ENCODE measurements at regions not wholly inside any gene's neighbourhood (a gene's known extent, or its start where the extent isn't known, plus 50 kb on each side); places are given as distances from the start of the nearest gene placed in this dataset.

- H3K27ac Mint-ChIP-seq (ENCODE audit: unreplicated experiment) = no peak overlapping the region
- DNase-seq (ENCODE audit: low spot score) = no peak
- no peaks in the 10 kb centered on the region for H3K4me1 Mint-ChIP-seq (ENCODE audit: unreplicated experiment)
- no peak for TF ChIP-seq CTCF (IDR thresholded peaks at IDR 0.05; ENCODE audit: unreplicated experiment)
- no peaks in the 10 kb centered on the region for H3K9me3 Mint-ChIP-seq (ENCODE audit: unreplicated experiment)
- no peak overlapping the region for H3K4me3 Mint-ChIP-seq (ENCODE audit: unreplicated experiment)
- H3K36me3 Mint-ChIP-seq (ENCODE audit: low read depth, unreplicated experiment) = no peaks in the 10 kb centered on the region
- no peaks in the 10 kb centered on the region for H3K27me3 Mint-ChIP-seq (ENCODE audit: unreplicated experiment)
Observed at GRCh38 chr3:83048556-83048955, 1287.1 kb upstream of the GBE1 start.

GRCh38 chr3:83039422-83039821, 1278.0 kb upstream of the GBE1 start:
- no peaks in the 10 kb centered on the region for H3K9me3 Mint-ChIP-seq (ENCODE audit: unreplicated experiment)
- no peak overlapping the region for H3K4me3 Mint-ChIP-seq (ENCODE audit: unreplicated experiment)
- H3K27ac Mint-ChIP-seq (ENCODE audit: unreplicated experiment) = no peak overlapping the region
- no peak for DNase-seq (ENCODE audit: low spot score)
- no peaks in the 10 kb centered on the region for H3K4me1 Mint-ChIP-seq (ENCODE audit: unreplicated experiment)
- H3K27me3 Mint-ChIP-seq (ENCODE audit: unreplicated experiment) = no peaks in the 10 kb centered on the region
- no peaks in the 10 kb centered on the region for H3K36me3 Mint-ChIP-seq (ENCODE audit: low read depth, unreplicated experiment)
- TF ChIP-seq CTCF (IDR thresholded peaks at IDR 0.05; ENCODE audit: unreplicated experiment) = no peak

- H3K4me3 Mint-ChIP-seq (ENCODE audit: unreplicated experiment) = no peak overlapping the region
- no peak overlapping the region for H3K27ac Mint-ChIP-seq (ENCODE audit: unreplicated experiment)
- H3K27me3 Mint-ChIP-seq (ENCODE audit: unreplicated experiment) = no peaks in the 10 kb centered on the region
- H3K9me3 Mint-ChIP-seq (ENCODE audit: unreplicated experiment) = no peaks in the 10 kb centered on the region
- no peaks in the 10 kb centered on the region for H3K36me3 Mint-ChIP-seq (ENCODE audit: low read depth, unreplicated experiment)
- no peaks in the 10 kb centered on the region for H3K4me1 Mint-ChIP-seq (ENCODE audit: unreplicated experiment)
- DNase-seq (ENCODE audit: low spot score) = no peak
- no peak for TF ChIP-seq CTCF (IDR thresholded peaks at IDR 0.05; ENCODE audit: unreplicated experiment)
Observed at GRCh38 chr3:83035704-83036010, 1274.2 kb upstream of the GBE1 start.

- Mint-ChIP-seq H3K36me3 (ENCODE audit: low read depth, unreplicated experiment) (no peaks in the 10 kb centered on the region), H3K4me3 (ENCODE audit: unreplicated experiment) (no peak overlapping the region), H3K27me3 (ENCODE audit: unreplicated experiment) (no peaks in the 10 kb centered on the region), H3K9me3 (ENCODE audit: unreplicated experiment) (no peaks in the 10 kb centered on the region), H3K27ac (ENCODE audit: unreplicated experiment) (no peak overlapping the region), H3K4me1 (ENCODE audit: unreplicated experiment) (no peaks in the 10 kb centered on the region)
- TF ChIP-seq CTCF (IDR thresholded peaks at IDR 0.05; ENCODE audit: unreplicated experiment) = no peak
- DNase-seq (ENCODE audit: low spot score) = no peak
Observed at GRCh38 chr3:83034806-83035703, 1273.6 kb upstream of the GBE1 start.

GRCh38 chr3:83033133-83033532, 1271.7 kb upstream of the GBE1 start:
- H3K27me3 Mint-ChIP-seq (ENCODE audit: unreplicated experiment) = no peaks in the 10 kb centered on the region
- no peak overlapping the region for H3K27ac Mint-ChIP-seq (ENCODE audit: unreplicated experiment)
- DNase-seq (ENCODE audit: low spot score) = no peak
- no peaks in the 10 kb centered on the region for H3K9me3 Mint-ChIP-seq (ENCODE audit: unreplicated experiment)
- H3K4me1 Mint-ChIP-seq (ENCODE audit: unreplicated experiment) = no peaks in the 10 kb centered on the region
- H3K4me3 Mint-ChIP-seq (ENCODE audit: unreplicated experiment) = no peak overlapping the region
- no peaks in the 10 kb centered on the region for H3K36me3 Mint-ChIP-seq (ENCODE audit: low read depth, unreplicated experiment)
- TF ChIP-seq CTCF (IDR thresholded peaks at IDR 0.05; ENCODE audit: unreplicated experiment) = no peak
